Right cardiac atrium (tissue), 5 donors: ENCODE measurements at regions not wholly inside any gene's neighbourhood (a gene's known extent, or its start where the extent isn't known, plus 50 kb on each side); places are given as distances from the start of the nearest gene placed in this dataset.

Source experiments
- ATAC-seq, 2 donors: fragments of 200-7000 bp; cut with Tn5 transposase; one replicate each; pipeline versions ENCODE4 v1.8.0 to v1.9.1; 2020; ENCODE audit warnings: moderate library complexity in 2 of 2, mild to moderate bottlenecking in 1 of 2
- DNase-seq, 3 donors: peaks; one replicate each; pipeline ENCODE4 v3.0.0-alpha.2; 2020
- H3K27ac ChIP-seq: one replicate; pipeline ENCODE4 v1.5.1; 2013; ENCODE audit warnings: mild to moderate bottlenecking, low read length, control low read depth, moderate library complexity
- H3K27me3 ChIP-seq: one replicate; pipeline ENCODE4 v1.6.1; 2013; ENCODE audit not compliant: control insufficient read depth, insufficient read depth
- H3K4me1 ChIP-seq: one replicate; pipeline ENCODE4 v1.6.1; 2013; ENCODE audit warnings: low read length; ENCODE audit not compliant: control insufficient read depth, insufficient read depth
- H3K4me3 ChIP-seq: one replicate; pipeline ENCODE4 v1.5.1; 2013; ENCODE audit warnings: low read length, control low read depth
- H3K9me3 ChIP-seq: one replicate; pipeline ENCODE4 v1.6.1; 2013; ENCODE audit warnings: low read length; ENCODE audit not compliant: control insufficient read depth
- WGBS: extraction: QIAGEN DNeasy Blood & Tissue Kit; methylation state at CpG from one replicate; pipeline ENCODE4 v1.1.7; 2013; 5-methylcytosine and 5-hydroxymethylcytosine counted together
- intact Hi-C, 4 donors: fragments of 100-400 bp; cut with DNase I; formaldehyde crosslinking; loops; one replicate each; pipeline versions ENCODE4 v1.11.0 to v1.14.0; 2022 to 2023
- donor health status: healthy with polysubstance abuse.
- donor health status: DM: no; HTN: yes; CAD: no.
- donor health status: DM: no; HTN: no; CAD: no.
- donor health status: DM: no; HTN: yes; CAD: no; lungs with severe emphysema.
- donor health status: DM: yes; HTN: yes; CAD: no.

DNA sequence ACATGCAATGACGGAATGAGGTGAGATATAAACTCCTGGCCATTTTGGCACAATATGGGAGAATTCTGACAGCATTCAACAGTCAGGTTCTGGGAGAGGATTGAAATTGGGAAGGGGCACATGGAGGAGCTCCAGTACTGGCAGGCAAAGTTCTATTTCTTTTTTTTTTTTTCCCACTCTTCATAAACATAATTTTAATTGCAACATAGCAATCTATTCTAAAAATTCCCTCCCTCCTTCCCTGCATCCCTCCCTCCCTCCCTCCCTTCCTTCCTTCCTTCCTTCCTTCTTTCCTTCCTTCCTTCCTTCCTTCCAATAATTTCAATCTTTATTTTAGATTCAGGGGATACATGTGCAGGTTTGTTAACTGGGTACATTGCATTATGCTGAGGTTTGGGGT is 93.2 kb downstream of the PTCSC3 start:
- intact Hi-C loops, result no loop called here
- Histone ChIP-seq H3K27me3 (no peaks in the 10 kb centered on the region), H3K4me3 (no peak overlapping the region), H3K27ac (no peak overlapping the region), H3K9me3 (no peaks in the 10 kb centered on the region), H3K4me1 (no peaks in the 10 kb centered on the region)
- ATAC-seq (no peak), DNase-seq (no peak)
- 85% methylated on average over 1 of the region's 1 CpG for WGBS

GRCh38 chr14:36078080-36078479 is 98.4 kb downstream of the PTCSC3 start:
- no peak for DNase-seq
- H3K27ac ChIP-seq, result no peak overlapping the region
- H3K27me3 ChIP-seq, result no peaks in the 10 kb centered on the region
- intact Hi-C loops, result no loop called here
- H3K4me1 ChIP-seq, result no peaks in the 10 kb centered on the region
- no peak overlapping the region for H3K4me3 ChIP-seq
- no peak for ATAC-seq
- H3K9me3 ChIP-seq, result no peaks in the 10 kb centered on the region

DNA sequence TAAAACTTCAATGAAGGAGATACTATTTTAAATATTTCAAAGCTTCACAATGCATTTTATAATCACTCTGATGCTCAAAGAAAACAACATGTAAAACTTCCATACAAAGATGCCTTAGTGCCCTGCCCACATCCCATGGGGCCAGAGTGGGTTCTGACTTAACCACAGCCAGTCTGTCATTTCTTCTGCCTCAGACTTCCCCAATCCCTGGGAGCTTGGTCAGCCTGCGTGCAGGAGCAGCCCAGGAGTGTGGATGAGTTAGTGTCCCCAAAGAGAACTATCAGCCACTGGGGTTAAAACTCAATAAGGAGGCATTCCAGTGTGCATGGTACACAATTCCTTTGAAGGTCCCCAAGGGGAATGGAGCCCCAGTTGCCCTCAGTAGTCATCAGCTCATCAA is 100.3 kb downstream of the PTCSC3 start:
- 67% methylated on average over 1 of the region's 1 CpG for WGBS
- H3K27me3 ChIP-seq, result no peaks in the 10 kb centered on the region
- DNase-seq (no peak), ATAC-seq (no peak)
- no peaks in the 10 kb centered on the region for H3K9me3 ChIP-seq
- H3K4me1 ChIP-seq, result no peaks in the 10 kb centered on the region
- H3K27ac ChIP-seq, result no peak overlapping the region
- no peak overlapping the region for H3K4me3 ChIP-seq
- intact Hi-C loops, result no loop called here

GRCh38 chr14:36075203-36075602 is 101.3 kb downstream of the PTCSC3 start:
- DNase-seq (no peak), ATAC-seq (no peak)
- 74% methylated on average over 7 of the region's 7 CpGs for WGBS
- Histone ChIP-seq H3K27ac (no peak overlapping the region), H3K4me1 (no peaks in the 10 kb centered on the region), H3K4me3 (no peak overlapping the region), H3K9me3 (no peaks in the 10 kb centered on the region), H3K27me3 (no peaks in the 10 kb centered on the region)
- intact Hi-C loops, result no loop called here

- Histone ChIP-seq H3K9me3 (no peaks in the 10 kb centered on the region), H3K4me1 (no peaks in the 10 kb centered on the region), H3K27me3 (no peaks in the 10 kb centered on the region), H3K4me3 (no peak overlapping the region), H3K27ac (no peak overlapping the region)
- WGBS, result 56% methylated on average over 4 of the region's 4 CpGs
- ATAC-seq (no peak), DNase-seq (no peak)
- intact Hi-C loops, result no loop called here
Observed at GRCh38 chr14:36070720-36071043, 105.8 kb downstream of the PTCSC3 start.

- Histone ChIP-seq H3K9me3 (no peaks in the 10 kb centered on the region), H3K27ac (no peak overlapping the region), H3K4me1 (no peaks in the 10 kb centered on the region), H3K27me3 (no peaks in the 10 kb centered on the region), H3K4me3 (no peak overlapping the region)
- DNase-seq (peak in 2 of 3 donors; percentile 46 to 70), ATAC-seq (peak; percentile 54 to 59)
- WGBS, result 29% methylated on average over 8 of the region's 8 CpGs
- intact Hi-C loops, result no loop called here
Observed at GRCh38 chr14:36070031-36070719, 106.3 kb downstream of the PTCSC3 start.

DNA sequence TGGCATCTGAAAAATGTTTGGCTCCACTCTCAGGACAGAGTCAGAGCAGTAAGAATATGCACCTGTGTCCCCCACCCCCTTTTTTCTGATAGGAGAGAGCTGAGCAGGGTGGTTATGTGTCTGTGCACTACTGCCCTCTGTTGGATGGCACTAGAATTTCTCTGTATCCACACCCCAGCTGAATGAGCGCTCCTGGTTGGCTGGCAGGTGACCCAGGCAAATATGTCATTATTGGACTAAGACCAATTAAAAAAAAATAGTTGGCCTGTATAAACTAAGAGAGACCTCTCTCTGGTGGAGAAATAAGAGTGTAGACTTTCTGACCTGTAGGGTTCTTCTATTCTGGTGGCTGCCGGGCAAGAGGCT is 107.0 kb downstream of the PTCSC3 start:
- H3K9me3 ChIP-seq, result no peaks in the 10 kb centered on the region
- 30% methylated on average over 2 of the region's 2 CpGs for WGBS
- no peak overlapping the region for H3K4me3 ChIP-seq
- H3K4me1 ChIP-seq, result no peaks in the 10 kb centered on the region
- DNase-seq (no peak), ATAC-seq (peak; percentile 38 to 59)
- no peak overlapping the region for H3K27ac ChIP-seq
- no peaks in the 10 kb centered on the region for H3K27me3 ChIP-seq
- intact Hi-C loops, result no loop called here

DNA sequence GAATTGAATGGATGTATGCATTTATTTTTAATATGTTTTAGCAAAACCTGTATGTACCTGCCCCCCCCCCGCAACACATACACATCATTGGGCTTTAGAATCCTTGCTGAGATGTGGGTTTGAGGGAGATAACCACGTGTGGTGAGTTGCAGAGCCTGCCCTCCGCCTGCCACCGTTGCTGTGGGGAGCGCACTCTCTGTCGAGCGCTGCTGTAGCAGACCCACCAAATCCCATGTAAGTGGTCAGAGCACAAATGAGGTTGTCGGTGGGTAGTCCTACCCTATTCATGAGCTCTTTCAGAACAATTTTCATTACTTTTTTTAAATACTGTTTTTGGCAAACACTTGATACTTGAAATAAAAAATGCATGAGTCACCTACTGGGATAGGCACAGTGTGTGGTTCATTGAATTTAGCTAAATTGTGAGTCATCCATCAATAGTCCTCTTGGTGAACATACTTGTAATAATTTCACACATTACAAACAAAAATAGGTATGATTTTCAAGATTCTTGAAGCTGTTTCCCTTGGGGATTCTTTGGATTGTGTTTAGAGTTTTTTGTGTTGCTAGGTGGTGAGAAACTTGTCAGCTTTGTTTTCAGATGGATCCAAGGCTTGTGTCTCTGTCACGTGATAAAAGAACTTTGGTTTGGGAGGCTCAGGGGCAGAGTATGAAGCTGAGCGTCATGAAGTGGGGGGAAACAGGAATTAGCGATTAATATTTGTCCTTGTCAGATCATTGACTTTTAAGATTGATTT is 107.6 kb downstream of the PTCSC3 start:
- Histone ChIP-seq H3K4me1 (no peaks in the 10 kb centered on the region), H3K27ac (no peak overlapping the region), H3K4me3 (no peak overlapping the region), H3K27me3 (no peaks in the 10 kb centered on the region), H3K9me3 (no peaks in the 10 kb centered on the region)
- intact Hi-C loops, result no loop called here
- WGBS, result 52% methylated on average over 11 of the region's 11 CpGs
- no peak for DNase-seq
- peak in 1 of 2 donors; percentile 14 for ATAC-seq

DNA sequence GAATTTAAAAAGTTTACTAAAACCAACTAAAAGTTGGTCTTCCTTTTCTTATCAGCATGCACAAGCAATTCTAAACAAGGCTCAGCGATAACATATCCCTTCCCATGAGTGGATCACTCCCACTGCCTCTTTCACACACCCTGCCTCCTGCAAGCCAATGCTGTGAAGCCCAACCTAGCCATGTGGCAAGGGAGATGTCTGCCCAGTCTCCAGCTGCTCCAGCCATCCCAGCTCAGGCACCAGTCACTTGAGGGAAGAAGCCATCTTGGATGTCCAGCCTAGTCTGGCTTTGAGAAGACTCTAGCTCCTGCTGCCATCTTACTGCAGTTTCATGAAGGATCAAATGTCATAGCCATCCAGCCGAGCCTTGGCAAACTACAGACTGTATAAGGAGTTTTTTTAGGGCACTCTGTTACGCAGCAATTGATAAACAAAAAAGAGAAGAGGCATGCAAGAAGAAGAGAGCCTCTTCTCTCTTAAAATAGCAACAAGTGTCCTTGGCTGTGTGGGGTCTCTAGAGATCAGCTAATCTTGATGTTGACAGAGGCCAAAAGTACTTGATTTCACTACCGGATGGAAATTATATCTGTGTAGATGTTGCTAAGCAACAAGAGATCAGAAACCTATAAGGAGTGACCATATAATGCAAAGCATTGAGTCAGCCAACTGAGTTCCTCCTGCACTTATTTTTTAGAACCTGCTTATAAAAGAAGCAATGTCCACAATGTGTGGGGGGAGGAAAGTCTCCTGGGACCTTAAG is 108.9 kb downstream of the PTCSC3 start:
- H3K27me3 ChIP-seq, result no peaks in the 10 kb centered on the region
- no peak overlapping the region for H3K27ac ChIP-seq
- ATAC-seq, result peak in 1 of 2 donors; percentile 16
- intact Hi-C loops, result no loop called here
- no peak for DNase-seq
- H3K4me1 ChIP-seq, result no peaks in the 10 kb centered on the region
- H3K4me3 ChIP-seq, result no peak overlapping the region
- WGBS, result 30% methylated on average over 4 of the region's 4 CpGs
- no peaks in the 10 kb centered on the region for H3K9me3 ChIP-seq

DNA sequence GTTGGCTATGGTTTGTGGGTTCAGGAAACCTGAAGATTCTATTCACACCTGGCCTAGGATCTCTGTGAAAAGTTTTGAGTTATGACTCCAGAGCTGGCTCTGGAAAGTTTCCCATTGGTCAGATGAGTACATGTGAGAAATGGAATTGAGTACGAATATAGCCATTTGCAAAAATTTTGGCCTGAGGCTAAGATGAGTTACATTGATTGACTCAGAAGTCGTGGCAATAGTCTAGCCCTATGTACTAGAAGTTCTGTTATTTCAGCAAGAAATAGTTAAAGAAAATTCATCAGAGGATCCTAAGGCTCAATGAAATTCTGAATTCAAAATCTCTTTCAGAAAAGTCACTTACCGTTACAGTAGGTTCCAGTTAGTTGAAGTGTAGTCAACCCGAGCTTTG is 109.9 kb downstream of the PTCSC3 start:
- no peaks in the 10 kb centered on the region for H3K4me1 ChIP-seq
- no peaks in the 10 kb centered on the region for H3K27me3 ChIP-seq
- no peak overlapping the region for H3K27ac ChIP-seq
- no peaks in the 10 kb centered on the region for H3K9me3 ChIP-seq
- DNase-seq, result no peak
- ATAC-seq, result no peak
- intact Hi-C loops, result no loop called here
- WGBS, result 87% methylated on average over 4 of the region's 4 CpGs
- H3K4me3 ChIP-seq, result no peak overlapping the region

- H3K9me3 ChIP-seq, result no peaks in the 10 kb centered on the region
- DNase-seq (no peak), ATAC-seq (no peak)
- no peaks in the 10 kb centered on the region for H3K4me1 ChIP-seq
- H3K27ac ChIP-seq, result no peak overlapping the region
- intact Hi-C loops, result no loop called here
- 60% methylated on average over 3 of the region's 3 CpGs for WGBS
- H3K27me3 ChIP-seq, result no peaks in the 10 kb centered on the region
- H3K4me3 ChIP-seq, result no peak overlapping the region
Observed at GRCh38 chr14:36065831-36066230, 110.7 kb downstream of the PTCSC3 start.
